Esophagus squamous epithelium (tissue), 5 donors: ENCODE measurements at regions not wholly inside any gene's neighbourhood (a gene's known extent, or its start where the extent isn't known, plus 50 kb on each side); places are given as distances from the start of the nearest gene placed in this dataset.
A peak's percentile ranks its signal among the peaks of the same experiment; 100 is the strongest.

Experiments used
- DNase-seq: peaks from one replicate; lab custom pipeline; 2025; lab: John Stamatoyannopoulos, UW
- H3K27ac ChIP-seq, 4 donors: fragments of 200-600 bp; sonication (generic); one replicate each; pipeline ENCODE4 v1.5.1; 2016 to 2019; ENCODE audit warnings: mild to moderate bottlenecking in 1 of 4
- H3K27me3 ChIP-seq, 4 donors: fragments of 200-600 bp; sonication (generic); 1 replicate in 3 of 4; 2 replicates in 1 of 4; pipeline versions ENCODE4 v1.5.1 to v1.6.0; 2017 to 2021; ENCODE audit warnings: antibody characterized with exemption in 1 of 4
- H3K36me3 ChIP-seq, 3 donors: fragments of 200-600 bp; sonication (generic); one replicate each; pipeline ENCODE4 v1.5.1; 2016 to 2019
- H3K4me1 ChIP-seq, 3 donors: fragments of 200-600 bp; sonication (generic); one replicate each; pipeline ENCODE4 v1.5.1; 2017 to 2019
- H3K4me3 ChIP-seq, 4 donors: fragments of 200-600 bp; sonication (generic); 1 replicate in 3 of 4; 2 replicates in 1 of 4; pipeline ENCODE4 v1.5.1; 2016 to 2019; ENCODE audit warnings: mild to moderate bottlenecking in 2 of 4, moderate library complexity in 1 of 4
- H3K9me3 ChIP-seq, 3 donors: fragments of 200-600 bp; sonication (generic); one replicate each; pipeline ENCODE4 v1.5.1; 2016 to 2019
- POLR2A ChIP-seq, 4 donors: fragments of 450-650 bp; IDR thresholded peaks; one replicate each; pipeline ENCODE4 v1.6.1; 2017; ENCODE audit warnings: antibody characterized with exemption in 4 of 4, mild to moderate bottlenecking in 4 of 4, moderate library complexity in 3 of 4
- WGBS, 2 donors: methylation state at CpG; one replicate each; pipeline ENCODE4 v1.1.5; 2018; 5-methylcytosine and 5-hydroxymethylcytosine counted together
- intact Hi-C: fragments of 100-400 bp; cut with DNase I; formaldehyde crosslinking; loops from one replicate; pipeline ENCODE4 v1.15.0; 2022
- TF ChIP-seq, protein P1 (sequence below), 6 experiments: fragments of 450-650 bp in 4 of 6; fragments of 200-600 bp in 2 of 6; sonication (generic) in 2 of 6; IDR thresholded peaks; one replicate each; pipeline ENCODE4 v1.5.1; 2016 to 2019; ENCODE audit warnings: antibody characterized with exemption in 6 of 6, mild to moderate bottlenecking in 4 of 6, moderate library complexity in 4 of 6
- donor health status: DM: yes; HTN: yes; CAD: no.

DNA sequence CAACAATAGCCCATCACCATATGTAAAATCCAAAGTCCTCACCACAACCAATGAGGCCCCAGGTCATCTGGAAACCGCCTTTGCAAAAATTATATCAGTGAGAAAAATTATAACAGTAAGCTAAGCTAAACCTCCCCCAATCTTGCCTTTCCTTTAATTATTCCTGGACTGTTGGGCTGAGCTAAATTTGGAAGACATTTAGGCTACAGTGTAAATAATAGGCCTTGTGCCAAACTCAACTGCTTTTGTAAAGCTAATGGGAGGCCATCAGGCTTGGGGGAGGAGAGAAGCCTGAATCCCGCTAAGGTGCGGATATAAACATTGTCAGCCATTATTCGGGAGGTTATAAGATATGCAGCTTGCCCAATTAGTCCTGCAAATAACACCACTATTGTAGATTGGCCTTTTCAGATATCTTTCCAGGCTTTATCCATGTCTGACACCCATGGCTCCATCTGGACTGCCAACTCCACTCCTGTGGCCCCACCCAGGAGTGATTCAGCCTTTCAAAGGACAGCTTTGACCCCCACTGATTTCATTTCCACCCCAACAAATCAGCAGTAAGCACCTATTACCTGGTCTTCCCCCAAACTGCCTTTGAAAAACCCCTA, 53.0 kb upstream of the CA12 start:
- DNase-seq: no peak
- 85 to 89% methylated on average over 4 of the region's 4 CpGs for whole genome bisulfite sequencing, 2 donors
- H3K27me3 ChIP-seq: peaks cover 0 to 5% (median 0%) of the 10 kb centered on the region in 4 donors
- H3K36me3 ChIP-seq: no peaks in the 10 kb centered on the region
- H3K4me1 ChIP-seq: peaks cover 0 to 19% (median 9%) of the 10 kb centered on the region in 3 donors
- TF ChIP-seq, protein P1, sequence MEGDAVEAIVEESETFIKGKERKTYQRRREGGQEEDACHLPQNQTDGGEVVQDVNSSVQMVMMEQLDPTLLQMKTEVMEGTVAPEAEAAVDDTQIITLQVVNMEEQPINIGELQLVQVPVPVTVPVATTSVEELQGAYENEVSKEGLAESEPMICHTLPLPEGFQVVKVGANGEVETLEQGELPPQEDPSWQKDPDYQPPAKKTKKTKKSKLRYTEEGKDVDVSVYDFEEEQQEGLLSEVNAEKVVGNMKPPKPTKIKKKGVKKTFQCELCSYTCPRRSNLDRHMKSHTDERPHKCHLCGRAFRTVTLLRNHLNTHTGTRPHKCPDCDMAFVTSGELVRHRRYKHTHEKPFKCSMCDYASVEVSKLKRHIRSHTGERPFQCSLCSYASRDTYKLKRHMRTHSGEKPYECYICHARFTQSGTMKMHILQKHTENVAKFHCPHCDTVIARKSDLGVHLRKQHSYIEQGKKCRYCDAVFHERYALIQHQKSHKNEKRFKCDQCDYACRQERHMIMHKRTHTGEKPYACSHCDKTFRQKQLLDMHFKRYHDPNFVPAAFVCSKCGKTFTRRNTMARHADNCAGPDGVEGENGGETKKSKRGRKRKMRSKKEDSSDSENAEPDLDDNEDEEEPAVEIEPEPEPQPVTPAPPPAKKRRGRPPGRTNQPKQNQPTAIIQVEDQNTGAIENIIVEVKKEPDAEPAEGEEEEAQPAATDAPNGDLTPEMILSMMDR (IDR thresholded peaks at IDR 0.05): no peak
- TF ChIP-seq POLR2A (IDR thresholded peaks at IDR 0.05): no peak
- intact Hi-C loops: no loop called here
- no peak overlapping the region for H3K4me3 ChIP-seq
- no peak overlapping the region for H3K27ac ChIP-seq
- no peaks in the 10 kb centered on the region for H3K9me3 ChIP-seq

DNA sequence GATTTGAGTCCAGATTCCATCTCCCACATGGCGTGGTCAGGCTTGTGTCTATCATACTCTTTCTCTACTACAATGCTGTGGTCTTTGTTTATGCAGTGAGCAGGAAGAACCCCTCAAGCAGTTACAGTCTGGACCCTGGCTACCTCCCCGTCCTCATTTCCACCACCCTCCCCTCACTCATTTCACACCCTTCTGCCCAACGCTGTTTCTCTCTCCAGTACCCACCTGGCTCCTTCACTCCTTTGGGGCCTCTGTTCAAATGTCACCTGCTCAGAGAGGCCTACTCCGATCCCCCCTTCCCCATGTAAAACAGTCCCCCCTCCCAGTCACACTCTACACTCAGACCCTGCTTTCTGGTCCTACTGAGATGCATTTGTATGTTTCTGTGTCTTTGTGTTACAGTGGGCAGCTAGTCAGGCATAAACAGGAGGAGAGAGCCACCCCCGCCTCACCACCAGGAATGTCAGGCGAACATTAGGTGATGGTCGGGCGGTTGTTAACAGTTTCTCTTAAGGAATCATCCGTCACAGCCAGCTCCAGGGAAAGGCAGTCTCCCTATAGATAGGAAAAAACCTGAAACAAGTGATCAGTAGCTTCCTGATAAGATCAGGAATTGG, 53.7 kb upstream of the CA12 start:
- WGBS, 2 donors: 93 to 95% methylated on average over 5 to 9 of the region's 9 CpGs
- no peak for TF ChIP-seq POLR2A (IDR thresholded peaks at IDR 0.05)
- TF ChIP-seq, protein P1 (IDR thresholded peaks at IDR 0.05): no peak
- peaks cover 0 to 5% (median 0%) of the 10 kb centered on the region in 4 donors for H3K27me3 ChIP-seq
- no peak for DNase-seq
- no peak overlapping the region for H3K4me3 ChIP-seq
- peaks cover 0 to 19% (median 9%) of the 10 kb centered on the region in 3 donors for H3K4me1 ChIP-seq
- intact Hi-C loops: no loop called here
- H3K27ac ChIP-seq: no peak overlapping the region
- H3K36me3 ChIP-seq: no peaks in the 10 kb centered on the region
- H3K9me3 ChIP-seq: no peaks in the 10 kb centered on the region

DNA sequence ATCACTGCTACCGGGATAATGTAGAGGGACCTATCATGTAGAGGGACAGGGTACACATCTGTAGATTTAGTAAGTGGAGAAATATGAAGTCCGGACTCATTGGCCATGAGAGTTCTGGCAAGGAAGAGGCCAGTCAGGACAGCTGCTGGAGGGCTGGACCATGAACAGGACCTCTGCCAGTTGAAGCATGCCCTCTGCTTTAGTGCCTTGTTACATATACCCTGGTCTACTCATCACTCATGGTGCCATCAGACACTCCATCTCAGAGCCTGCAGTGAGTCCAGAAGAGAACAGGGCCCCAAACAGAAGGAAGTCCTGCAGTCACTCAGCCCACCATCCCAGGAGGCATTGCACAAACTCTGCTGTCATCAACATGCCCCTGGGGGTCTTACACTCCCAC, 54.7 kb upstream of the CA12 start:
- intact Hi-C loops: no loop called here
- no peak for DNase-seq

DNA sequence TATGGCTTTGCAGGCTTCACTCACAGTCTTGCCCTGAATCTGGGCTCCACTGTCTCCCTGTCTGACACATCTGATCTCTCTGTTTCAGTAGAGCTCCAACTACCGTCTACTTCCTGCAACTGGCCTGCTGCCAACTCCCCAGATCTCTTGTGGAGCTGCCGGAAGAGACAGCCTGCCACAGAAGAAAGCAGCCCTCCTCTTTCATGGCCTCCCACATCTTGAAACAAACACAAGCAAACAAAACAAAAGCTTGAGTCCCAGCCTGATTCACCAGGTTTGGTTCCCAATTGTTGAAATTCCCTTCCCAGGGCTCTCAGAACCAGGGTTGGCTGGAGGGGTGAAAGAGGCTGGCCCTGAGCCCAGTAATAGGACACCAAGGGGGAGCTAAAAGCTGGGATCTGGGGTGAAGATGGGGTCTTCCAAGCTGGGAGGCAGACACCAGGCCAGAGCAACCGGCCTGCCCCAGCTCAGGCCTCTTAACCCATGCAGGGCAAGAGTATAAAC, 55.3 kb upstream of the CA12 start:
- H3K27ac ChIP-seq: peak overlapping the region in 3 of 4 donors; percentile 31 to 53 (median 49)
- intact Hi-C loops: no loop called here
- no peaks in the 10 kb centered on the region for H3K27me3 ChIP-seq
- H3K4me3 ChIP-seq: no peak overlapping the region
- no peaks in the 10 kb centered on the region for H3K9me3 ChIP-seq
- no peak for DNase-seq
- TF ChIP-seq POLR2A (IDR thresholded peaks at IDR 0.05): no peak
- TF ChIP-seq, protein P1 (IDR thresholded peaks at IDR 0.05): no peak
- peaks cover 0 to 19% (median 9%) of the 10 kb centered on the region in 3 donors for H3K4me1 ChIP-seq
- 29% methylated on average over 2 to 3 of the region's 3 CpGs for WGBS, 2 donors
- H3K36me3 ChIP-seq: no peaks in the 10 kb centered on the region

More for the DNA sequence above, 54.7 kb upstream of the CA12 start:
- Histone ChIP-seq H3K36me3 (no peaks in the 10 kb centered on the region), H3K4me3 (no peak overlapping the region), H3K27me3 (peaks cover 0 to 2% (median 0%) of the 10 kb centered on the region in 4 donors), H3K9me3 (no peaks in the 10 kb centered on the region), H3K4me1 (peaks cover 0 to 19% (median 9%) of the 10 kb centered on the region in 3 donors), H3K27ac (peak overlapping the region in 2 of 4 donors; percentile 49 to 53)
- WGBS, 2 donors: 89 to 100% methylated on average over 1 to 2 of the region's 2 CpGs
- TF ChIP-seq, protein P1 (IDR thresholded peaks at IDR 0.05): no peak
- TF ChIP-seq POLR2A (IDR thresholded peaks at IDR 0.05): no peak
